ENCODE measurements at regions not wholly inside any gene's neighbourhood (a gene's known extent, or its start where the extent isn't known, plus 50 kb on each side); places are given as distances from the start of the nearest gene placed in this dataset.

GRCh38 chr4:155610143-155610542, 56.5 kb upstream of the GUCY1A1 start:
- TF ChIP-seq SIX5 (IDR thresholded peaks at IDR 0.05; ENCODE audit: low read depth, low read length) (no peak), SUZ12 (IDR thresholded peaks at IDR 0.05; ENCODE audit: low read length) (no peak), KDM1A (IDR thresholded peaks at IDR 0.05; ENCODE audit: borderline replicate concordance, low read length) (no peak), BRCA1 (IDR thresholded peaks at IDR 0.05; ENCODE audit: low read depth, low read length) (no peak), TEAD4 (IDR thresholded peaks at IDR 0.05; ENCODE audit: low read depth, low read length) (no peak), GTF2F1 (IDR thresholded peaks at IDR 0.05; ENCODE audit: borderline replicate concordance, low read depth, low read length) (no peak), EZH2 (IDR thresholded peaks at IDR 0.05; ENCODE audit: low read depth, low read length, severe bottlenecking) (no peak), EGR1 (IDR thresholded peaks at IDR 0.05; ENCODE audit: borderline replicate concordance, low read depth, low read length) (no peak), PHF8 (conservative IDR thresholded peaks at IDR 0.05; ENCODE audit: low read depth, low read length) (no peak)

All from H1 (cell line).